ENCODE measurements at regions not wholly inside any gene's neighbourhood (a gene's known extent, or its start where the extent isn't known, plus 50 kb on each side); places are given as distances from the start of the nearest gene placed in this dataset.

DNA sequence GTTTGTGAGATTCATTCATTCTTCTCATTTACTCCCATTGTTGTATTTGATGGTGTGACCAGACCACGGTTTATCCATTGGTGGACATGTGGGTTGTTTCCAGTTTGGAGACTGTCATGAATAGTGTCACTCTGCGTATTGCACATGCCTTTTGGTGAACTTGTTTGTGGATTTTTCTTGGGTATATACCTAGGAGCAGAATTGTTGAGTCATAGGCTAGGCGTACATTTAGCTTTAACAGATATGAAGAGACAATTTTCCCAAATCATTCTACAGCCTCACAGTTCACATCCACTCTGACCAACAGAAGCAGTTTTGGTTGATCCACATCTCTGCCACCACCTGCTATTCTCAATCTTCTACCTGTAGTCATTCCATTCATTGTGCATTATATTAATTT is 66.0 kb upstream of the FAM20C start:
- TF ChIP-seq SUZ12 (IDR thresholded peaks at IDR 0.05; ENCODE audit: extremely low read depth, insufficient read depth, insufficient read length) = no peak
- TF ChIP-seq ZNF274 (IDR thresholded peaks at IDR 0.05; ENCODE audit: low read depth, low read length) = no peak
